ENCODE measurements at regions not wholly inside any gene's neighbourhood (a gene's known extent, or its start where the extent isn't known, plus 50 kb on each side); places are given as distances from the start of the nearest gene placed in this dataset.
A peak's percentile ranks its signal among the peaks of the same experiment; 100 is the strongest.
"Not testable (repeated sequence)": the region's sequence is repeated elsewhere in the genome, so short reads cannot be mapped to it uniquely, and the experiment has no call there.

GRCh38 chr9:102153081-102153480 lies 414.6 kb upstream of the GRIN3A start:
- DNase-seq (ENCODE audit: low read depth), result not testable (repeated sequence)

GRCh38 chr9:102135768-102136167 lies 397.3 kb upstream of the GRIN3A start:
- no peak for DNase-seq (ENCODE audit: low read depth)

- no peak for DNase-seq (ENCODE audit: low read depth)
These were observed 386.0 kb upstream of the GRIN3A start for GRCh38 chr9:102124465-102124864.

- DNase-seq (ENCODE audit: low read depth), result no peak
These were observed 376.1 kb upstream of the GRIN3A start for GRCh38 chr9:102114557-102114956.

- DNase-seq (ENCODE audit: low read depth), result peak; percentile 0
These were observed 374.7 kb upstream of the GRIN3A start for GRCh38 chr9:102113191-102113590.

- DNase-seq (ENCODE audit: low read depth), result no peak
These were observed 368.0 kb upstream of the GRIN3A start for GRCh38 chr9:102106439-102106838.

- DNase-seq (ENCODE audit: low read depth), result no peak
These were observed 363.3 kb upstream of the GRIN3A start for GRCh38 chr9:102101723-102102122.

GRCh38 chr9:102087141-102087540 lies 348.7 kb upstream of the GRIN3A start:
- no peak for DNase-seq (ENCODE audit: low read depth)

GRCh38 chr9:102085548-102085947 lies 347.1 kb upstream of the GRIN3A start:
- DNase-seq (ENCODE audit: low read depth), result no peak

- no peak for DNase-seq (ENCODE audit: low read depth)
These were observed 333.8 kb upstream of the GRIN3A start for GRCh38 chr9:102072059-102072764.

- DNase-seq (ENCODE audit: low read depth), result no peak
These were observed 331.5 kb upstream of the GRIN3A start for GRCh38 chr9:102069969-102070368.

- no peak for DNase-seq (ENCODE audit: low read depth)
These were observed 316.4 kb upstream of the GRIN3A start for GRCh38 chr9:102054811-102055210.

- no peak for DNase-seq (ENCODE audit: low read depth)
These were observed 311.3 kb upstream of the GRIN3A start for GRCh38 chr9:102049586-102050246.

- no peak for DNase-seq (ENCODE audit: low read depth)
These were observed 309.1 kb upstream of the GRIN3A start for GRCh38 chr9:102047549-102047948.

GRCh38 chr9:102044133-102044532 lies 305.7 kb upstream of the GRIN3A start:
- DNase-seq (ENCODE audit: low read depth), result no peak

GRCh38 chr9:102038006-102038405 lies 299.6 kb upstream of the GRIN3A start:
- no peak for DNase-seq (ENCODE audit: low read depth)

GRCh38 chr9:102035929-102036328 lies 297.5 kb upstream of the GRIN3A start:
- no peak for DNase-seq (ENCODE audit: low read depth)

- DNase-seq (ENCODE audit: low read depth), result no peak
These were observed 294.2 kb upstream of the GRIN3A start for GRCh38 chr9:102032614-102033013.

- no peak for DNase-seq (ENCODE audit: low read depth)
These were observed 262.5 kb upstream of the GRIN3A start for GRCh38 chr9:102000956-102001355.

GRCh38 chr9:101999441-101999840 lies 261.0 kb upstream of the GRIN3A start:
- DNase-seq (ENCODE audit: low read depth), result no peak

- no peak for DNase-seq (ENCODE audit: low read depth)
These were observed 256.8 kb upstream of the GRIN3A start for GRCh38 chr9:101995231-101995630.

GRCh38 chr9:101993771-101994170 lies 255.3 kb upstream of the GRIN3A start:
- no peak for DNase-seq (ENCODE audit: low read depth)

GRCh38 chr9:101991926-101992325 lies 253.5 kb upstream of the GRIN3A start:
- no peak for DNase-seq (ENCODE audit: low read depth)
